IPS-NIHi7 (cell line): ENCODE measurements at regions not wholly inside any gene's neighbourhood (a gene's known extent, or its start where the extent isn't known, plus 50 kb on each side); places are given as distances from the start of the nearest gene placed in this dataset.

ENCODE experiments used
- DNase-seq: peaks from one replicate; pipeline ENCODE4 v3.0.0; 2012; ENCODE audit warnings: mixed read lengths; ENCODE audit errors: extremely low spot score

DNA sequence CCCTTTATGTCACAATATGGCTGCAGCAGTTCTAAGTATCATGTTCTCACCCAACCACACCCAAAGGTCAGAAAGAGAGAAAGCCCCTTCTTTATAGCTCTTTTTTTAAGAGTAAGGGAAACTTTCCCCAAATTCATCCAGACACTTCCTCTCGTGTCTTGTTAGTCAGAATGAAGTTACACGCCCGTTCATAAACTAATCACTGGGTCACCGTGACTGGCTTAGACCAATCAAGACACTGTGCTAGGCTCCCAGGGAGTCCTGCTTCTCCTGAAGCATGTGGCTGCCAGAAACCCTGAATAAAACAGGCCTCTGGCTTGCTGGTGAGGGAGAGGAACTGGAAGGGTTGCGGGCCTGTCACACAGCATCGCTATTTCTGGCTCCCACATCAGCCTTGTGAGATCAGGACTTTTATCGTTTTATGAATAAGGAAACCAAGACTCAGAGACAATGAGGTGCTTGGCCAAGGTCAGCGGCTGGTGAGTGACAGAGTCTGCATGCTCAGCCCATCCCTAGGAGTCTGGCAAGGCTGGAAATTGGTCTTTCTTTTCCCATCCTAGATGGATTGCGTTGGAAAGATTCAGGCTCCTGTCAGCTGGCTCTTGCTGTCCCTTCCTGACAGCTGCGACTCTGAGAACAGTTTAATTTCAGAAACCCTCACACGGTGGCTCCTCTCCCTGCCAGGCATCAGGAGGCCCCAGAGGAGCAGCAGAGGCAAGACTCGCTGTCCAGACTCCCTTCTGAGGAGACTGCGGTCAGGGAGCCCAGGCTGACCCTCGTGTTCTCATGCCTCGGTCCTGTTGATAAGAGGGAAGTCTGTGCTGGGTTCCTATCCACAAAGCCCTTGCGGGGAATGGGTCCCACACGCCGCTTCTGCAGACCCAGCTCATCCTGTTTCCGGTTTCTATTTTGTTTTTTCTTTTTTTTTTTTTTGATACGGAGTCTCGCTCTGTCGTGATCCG lies 104.5 kb upstream of the TAF1B start:
- DNase-seq, result no peak

DNA sequence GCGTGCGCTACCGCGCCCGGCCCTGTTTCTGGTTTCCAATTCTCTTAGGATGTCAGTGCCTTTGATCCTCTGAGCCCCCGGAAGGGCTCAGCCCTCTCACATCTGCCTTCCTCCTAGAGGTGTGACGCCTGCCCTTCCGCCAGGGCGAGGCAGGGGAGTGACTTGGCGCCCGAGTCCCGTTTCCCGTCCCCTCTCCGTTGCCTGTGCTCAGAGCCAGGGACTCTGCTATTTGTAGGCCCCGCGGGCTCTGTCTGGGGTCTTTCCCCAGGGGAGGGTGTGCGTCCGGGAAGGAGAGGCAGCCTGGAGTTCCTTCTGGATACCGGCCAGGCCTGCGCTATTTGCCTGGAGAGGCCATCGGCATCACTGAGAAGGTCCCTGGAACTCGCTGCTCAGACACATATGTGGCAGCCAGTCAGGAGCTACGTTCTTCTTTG lies 103.7 kb upstream of the TAF1B start:
- DNase-seq, result no peak

DNA sequence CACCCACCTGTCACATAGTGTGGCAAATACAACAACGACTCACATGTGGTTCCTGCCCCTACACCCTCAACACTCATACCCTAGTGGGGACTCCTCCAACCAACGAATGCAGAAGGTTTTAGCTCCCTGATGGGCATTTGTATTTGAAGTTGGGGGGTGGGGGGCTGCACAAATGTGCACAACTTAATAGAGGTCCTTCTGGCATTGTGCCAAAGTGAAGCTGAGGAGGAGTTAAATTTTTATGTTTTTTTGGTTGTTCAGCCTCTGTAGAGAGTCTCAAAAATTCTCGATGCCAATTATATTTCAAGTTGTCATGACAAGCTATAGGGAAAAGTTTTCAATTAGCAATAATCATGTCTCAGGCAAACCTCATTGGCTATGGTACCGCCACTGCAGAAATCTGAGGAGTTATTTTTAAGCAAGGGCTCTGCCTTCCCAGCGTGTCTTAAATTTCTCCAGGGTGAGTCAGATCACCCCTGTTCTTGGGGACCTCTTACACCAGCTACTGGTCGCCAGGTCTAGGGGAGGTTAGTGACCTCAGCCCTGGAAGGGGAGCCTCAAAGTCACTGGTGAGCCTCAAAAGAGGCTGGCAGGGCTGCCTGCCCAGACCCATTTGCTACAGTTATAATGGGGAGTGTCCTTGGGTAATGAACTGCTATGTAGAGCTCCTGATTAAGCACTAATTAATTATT lies 102.7 kb upstream of the TAF1B start:
- no peak for DNase-seq

DNA sequence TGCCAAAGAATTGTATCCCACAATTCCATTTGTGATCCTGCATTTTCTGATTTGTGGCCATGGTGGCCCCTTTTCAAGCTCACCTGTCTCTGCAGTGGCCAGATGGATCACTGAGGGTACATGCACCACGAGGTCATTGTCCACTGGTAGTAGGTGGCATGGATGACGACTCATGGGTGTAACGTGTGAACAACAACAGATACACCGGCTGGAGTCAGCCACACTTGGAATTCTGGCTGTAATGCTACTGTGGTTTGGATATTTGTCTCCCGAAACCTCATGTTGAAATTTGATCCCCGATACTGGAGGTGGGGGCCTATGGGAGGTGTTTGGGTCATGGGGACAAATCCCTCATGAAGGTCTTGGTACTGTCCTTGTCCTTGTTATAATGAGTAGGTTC lies 102.2 kb upstream of the TAF1B start:
- no peak for DNase-seq

DNA sequence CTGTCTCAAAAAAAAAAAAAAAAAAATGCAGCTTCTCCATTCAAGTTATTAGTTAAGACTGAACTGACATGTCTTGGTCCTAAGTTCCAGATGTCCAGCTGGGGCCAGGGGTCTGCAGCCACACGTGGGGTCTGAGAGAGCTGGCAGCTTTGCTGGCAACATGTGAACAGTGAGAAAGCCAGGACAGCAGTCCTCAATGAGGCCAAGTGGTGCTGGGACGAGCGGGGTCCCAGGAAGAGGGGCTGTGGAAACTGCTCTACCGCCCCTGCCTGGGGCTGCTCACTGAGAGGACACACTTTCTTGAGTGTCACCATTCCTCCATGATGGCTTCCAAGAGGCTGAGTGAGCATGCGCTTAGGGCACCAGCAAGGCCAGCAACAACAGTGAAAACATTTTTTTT lies 100.7 kb upstream of the TAF1B start:
- DNase-seq, result no peak

DNA sequence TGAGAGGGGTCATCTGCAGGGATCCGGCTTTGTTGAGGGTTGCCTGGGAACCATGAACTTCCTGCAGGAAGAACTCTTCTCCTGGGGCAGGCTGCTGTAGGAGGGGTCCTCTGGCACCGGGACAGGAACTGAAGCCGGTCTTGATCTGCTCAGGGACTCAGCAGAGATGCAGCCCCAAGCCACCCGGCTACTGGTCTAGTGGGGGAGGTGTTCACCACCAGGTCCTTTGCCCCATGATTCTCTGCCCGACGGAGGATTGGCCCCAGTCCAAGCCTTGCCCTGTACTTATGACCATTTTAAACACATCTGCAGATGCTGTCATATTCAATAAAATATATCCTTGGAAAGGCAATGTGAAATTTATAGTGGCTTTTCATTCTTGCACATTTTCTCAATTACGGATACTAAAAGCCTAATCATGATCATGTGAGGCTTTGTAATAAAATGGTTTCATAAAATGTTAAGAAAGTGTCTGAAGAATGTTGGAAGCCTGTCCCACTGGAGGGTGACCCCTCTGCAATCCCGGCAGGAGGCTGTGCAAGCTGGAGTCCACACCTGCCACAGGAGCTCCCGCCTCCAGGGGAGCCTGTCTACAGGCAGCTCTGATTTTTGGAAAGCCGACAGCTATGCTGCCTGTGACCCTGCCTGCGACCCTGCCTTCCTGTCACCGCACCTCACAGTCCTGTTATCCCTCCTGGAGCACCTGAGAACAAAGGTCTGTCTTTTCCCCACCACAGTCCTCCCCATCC lies 98.8 kb upstream of the TAF1B start:
- DNase-seq, result no peak

DNA sequence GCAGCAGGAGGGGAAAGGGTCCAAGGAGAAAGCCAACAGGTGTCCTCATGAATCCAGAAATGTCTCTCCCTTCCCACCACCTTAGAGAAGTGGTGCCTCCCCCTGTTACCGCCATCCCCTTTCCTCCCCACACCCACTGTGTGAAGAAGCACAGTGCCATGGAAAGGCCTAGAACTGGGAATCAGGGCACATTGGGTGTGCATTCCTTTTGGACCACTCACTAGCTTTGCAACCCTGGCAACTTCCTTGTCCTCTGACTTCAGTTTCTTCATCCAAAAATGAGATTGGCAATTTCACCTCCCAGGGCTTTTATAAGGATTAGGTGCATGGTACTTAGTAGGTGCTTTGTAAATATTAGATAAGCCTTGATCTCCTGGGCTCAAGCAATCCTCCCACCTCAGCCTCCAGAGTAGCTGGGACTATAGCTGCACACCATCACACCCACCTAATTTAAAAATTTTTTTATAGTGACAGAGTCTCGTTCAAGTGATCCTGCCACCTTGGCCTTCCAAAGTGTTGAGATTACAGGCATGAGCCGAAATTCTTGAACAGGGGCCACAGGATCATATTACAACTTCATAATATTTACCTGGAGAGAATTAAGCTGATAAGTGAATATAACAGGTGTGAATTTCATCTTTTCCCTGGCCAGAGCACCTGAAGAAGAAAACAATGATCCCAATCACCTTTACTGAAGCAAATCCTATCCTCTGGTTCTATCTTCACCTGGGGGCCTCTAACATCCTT lies 97.9 kb upstream of the TAF1B start:
- no peak for DNase-seq

DNA sequence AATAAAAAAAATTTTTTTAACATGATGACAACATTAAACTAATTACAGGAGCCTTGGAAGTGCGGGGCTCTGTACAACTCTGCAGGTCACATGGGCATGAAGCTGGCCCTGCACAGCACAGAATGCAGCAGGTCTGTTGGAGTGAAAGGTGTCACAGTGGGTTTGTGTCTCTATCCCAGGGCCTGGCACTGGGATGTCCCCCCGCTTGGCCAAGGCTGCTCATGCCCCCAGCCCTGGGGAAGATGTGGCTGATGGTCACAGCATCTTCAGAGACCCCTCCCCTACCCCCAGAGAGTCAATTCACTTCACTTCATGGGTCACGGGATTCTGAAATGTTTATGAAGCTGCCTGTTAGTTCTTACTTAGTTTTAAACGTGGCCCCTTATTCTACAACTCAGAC lies 95.9 kb upstream of the TAF1B start:
- DNase-seq, result no peak

DNA sequence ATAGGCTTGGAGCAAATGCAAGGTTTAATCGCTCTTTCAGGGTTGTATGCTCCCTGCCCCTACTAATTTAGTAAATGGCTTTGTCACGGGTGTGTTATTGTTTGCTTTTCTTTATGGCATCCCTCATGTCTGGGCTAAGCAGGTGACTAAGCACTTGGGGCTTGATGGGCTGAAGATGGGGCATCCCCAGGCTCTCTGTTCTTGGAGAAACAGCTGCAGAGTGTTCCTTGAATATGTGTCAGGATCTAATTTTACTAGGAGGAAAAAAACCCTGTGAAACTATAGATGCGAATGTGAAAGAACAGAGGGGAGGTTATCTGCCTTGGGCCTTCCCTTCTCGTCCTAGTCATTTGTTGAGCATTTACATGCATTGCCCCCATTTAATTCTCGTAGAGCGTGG lies 94.7 kb upstream of the TAF1B start:
- no peak for DNase-seq

DNA sequence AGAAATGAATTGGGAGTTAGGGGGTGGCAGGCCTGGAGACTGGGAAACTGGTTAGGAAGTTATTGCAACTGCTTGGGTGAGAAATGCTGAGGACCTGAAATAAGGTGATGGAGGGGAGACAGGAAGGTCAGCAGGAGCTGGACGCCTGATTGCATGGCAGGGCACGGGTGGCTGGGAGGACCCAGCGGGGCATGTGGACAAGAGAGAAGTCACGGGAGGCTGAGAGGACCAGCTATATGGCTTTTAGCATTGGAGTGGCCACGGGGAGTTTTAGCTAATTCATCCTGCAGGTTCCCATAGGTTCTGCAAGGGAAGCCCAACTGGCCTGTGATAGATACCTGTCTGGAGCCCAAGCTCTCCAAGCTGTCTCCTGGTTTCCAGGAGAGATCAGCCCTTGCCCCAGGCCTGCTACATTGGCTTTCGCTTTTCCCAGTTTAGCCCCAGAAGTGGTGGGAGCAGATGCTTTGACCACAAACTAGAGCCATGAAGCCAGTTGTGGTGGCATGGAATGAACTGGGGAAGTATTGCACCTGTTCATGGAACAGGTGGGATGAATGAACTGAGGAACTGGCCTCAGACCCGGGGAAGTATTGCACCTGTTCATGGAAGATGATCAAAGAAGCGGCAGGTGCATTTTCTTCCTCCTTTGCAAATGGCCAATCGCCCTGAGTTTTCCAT lies 93.6 kb upstream of the TAF1B start:
- no peak for DNase-seq

DNA sequence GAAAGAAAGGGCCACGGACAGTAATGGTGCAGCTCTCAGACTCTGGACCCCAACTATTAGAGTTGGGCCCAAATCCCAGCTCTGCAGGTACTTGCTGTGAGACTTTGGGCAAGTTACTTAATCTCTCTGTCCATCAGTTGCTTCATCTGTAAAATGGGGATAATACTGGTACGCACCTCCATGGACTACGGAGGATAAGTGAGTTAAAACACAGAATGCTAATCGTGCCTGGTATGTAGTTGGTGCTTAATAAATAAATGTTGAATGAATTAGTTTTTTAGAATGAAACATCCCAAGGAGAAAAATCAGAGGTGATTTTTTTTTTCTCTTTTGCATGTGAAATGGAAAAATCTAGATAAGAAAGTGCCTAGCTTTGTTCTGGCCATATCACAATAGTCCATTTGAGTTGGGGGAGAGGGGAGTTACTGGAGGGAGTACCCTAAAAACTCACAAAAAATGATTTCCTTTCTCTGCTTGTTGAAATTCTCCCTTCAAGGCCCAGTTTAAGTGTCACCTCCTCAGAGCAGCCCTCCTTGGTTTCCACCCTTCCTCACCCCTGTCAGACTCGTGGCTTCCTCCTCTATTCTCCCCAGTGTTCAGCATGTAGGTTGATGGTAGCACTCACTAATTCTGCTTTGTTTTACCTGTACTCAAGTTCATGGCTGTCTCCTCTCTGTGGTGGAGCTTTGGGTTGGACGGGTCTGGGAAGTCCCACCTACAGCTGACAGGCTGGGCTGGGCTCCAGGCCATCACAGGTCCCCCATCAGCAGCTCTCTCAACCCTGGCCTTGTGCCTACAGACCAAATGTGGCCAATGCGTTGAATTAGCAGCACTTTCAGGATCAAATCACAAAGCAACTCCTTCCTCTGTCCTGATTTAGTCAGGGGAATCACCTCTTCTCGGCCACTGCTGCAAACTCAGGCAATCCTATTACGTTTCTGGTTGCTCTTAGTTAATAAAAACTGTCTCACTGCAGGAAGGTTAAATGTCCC lies 92.8 kb upstream of the TAF1B start:
- DNase-seq, result no peak

DNA sequence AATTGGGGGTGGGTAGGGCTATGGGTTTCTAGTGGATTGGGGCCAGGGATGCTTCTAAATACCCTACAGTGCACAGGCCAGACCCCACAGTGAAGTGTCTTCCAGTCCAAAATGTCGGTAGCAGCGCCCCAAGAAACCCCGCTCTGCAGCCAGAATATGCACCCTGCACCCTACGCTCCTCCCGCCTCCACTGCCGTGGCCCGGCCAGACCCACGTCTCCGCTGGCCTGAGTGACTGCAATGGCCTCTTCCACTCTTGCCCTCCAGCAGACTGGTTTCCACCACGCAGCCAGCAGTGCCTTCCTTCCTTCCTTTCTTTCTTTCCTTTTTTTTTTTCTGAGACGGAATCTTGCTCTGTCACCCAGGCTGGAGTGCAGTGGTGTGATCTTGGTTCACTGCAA lies 91.4 kb upstream of the TAF1B start:
- DNase-seq, result no peak

DNA sequence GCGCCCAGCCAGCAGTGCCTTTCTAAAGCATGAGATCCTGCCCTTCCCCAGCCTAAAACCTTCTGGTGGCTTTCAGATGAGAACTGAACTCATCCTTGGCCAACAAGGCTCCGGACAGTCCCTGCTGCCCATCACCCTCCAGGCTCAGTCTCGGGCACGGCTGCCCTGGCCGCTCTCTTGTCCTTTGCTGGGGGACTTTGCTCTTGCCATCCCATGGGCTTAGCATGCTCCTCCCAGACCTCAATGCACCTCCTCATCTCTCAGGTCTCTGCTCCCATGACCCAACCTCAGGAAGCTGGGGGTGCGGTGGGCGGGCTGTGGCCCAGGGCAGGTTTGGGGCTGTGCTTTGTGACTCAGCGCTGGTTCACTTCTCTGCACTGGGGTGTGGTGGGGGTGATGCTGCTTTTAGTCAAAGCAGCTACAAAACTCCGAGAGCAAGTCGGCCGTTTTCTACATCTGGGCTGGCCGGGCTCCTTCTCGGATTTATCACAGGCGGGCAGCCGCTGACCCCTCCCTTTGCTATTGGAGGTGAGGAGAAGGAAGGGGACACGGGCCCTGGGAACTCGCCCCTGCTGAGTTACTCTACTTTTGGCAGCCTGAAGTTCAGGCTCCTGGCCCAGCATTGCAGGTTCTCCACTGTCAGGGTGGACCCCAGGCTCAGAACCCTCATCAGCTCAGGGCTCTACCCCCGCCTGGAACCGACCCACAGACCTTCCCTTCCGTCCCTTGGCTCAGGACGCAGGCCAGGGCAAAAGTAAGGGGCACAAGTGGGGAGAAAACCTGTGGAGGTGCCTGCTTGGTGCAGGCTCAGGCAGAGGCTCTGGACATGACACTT lies 90.6 kb upstream of the TAF1B start:
- no peak for DNase-seq

DNA sequence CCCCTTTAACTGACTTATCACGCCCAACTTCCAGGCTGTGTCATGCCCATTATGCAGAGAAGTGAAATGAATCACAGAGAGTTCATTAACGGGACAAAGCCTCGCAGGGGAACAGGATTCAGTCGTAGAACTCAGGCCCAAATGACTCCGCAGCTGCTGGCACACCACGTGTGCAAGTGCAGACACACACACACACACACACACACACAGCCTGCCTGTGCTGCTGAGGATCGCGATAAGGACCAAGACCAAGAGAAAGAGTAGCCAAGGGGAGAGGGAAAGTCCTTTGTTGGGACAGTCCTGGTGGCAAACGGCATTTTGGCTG lies 90.0 kb upstream of the TAF1B start:
- peak; percentile 30 for DNase-seq

DNA sequence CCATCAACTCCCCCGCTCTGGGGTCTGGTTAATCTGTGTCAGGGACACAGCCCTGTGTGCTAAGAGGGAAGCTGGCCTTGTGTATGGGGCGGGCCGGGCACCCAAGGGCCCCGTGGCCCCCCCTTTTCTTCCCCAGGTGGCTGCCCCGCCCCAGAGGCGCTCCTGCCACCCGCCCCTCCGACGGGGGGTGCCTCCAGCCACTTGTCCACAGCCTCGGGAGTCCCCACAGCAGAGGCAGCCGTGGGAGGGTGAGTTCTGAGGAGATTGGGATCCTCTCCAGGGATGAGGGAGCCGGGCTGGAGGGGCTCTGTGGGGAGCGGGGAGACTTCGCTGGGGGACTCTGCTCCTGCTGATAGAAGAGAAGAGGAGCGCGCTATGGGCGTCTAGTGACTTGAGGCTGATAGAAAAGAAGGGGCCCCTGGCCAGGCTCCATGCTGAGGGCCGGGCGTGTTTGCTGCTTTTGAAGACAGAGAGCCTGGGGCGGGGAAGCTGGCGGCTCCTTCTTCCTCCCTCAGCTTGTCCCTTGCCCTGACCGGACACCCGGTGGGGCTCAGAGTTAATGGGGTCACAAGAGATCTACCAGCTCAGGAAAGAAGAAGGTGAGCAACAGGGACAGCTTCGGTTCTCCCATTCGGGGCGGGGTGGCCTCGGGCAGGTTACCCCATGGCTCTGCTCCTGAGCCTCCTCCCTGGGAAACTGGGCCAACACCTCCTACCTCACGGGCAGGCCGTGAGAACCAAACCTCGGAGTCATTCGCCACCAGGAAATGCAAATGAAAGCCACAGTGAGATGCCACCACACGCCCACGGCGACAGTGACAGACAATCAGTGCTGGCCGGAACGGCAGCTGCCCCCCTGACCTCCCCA lies 89.4 kb upstream of the TAF1B start:
- no peak for DNase-seq

DNA sequence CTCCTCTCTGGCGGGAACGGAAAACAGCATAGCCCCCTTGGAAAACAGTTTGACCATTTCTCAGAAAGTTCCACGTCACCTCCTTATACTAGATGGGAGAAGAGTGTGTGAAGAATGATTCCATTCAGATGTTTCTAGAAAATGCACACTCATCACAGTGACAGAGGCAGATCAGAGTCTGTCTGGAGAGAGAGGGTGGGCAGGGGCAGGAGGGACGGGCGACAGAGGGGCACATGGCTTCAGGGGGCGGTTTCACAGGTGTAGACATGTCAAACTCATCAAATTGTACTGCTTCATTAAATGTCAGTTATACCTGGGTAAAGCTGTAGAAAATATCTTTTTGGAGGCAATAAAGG lies 88.8 kb upstream of the TAF1B start:
- no peak for DNase-seq

DNA sequence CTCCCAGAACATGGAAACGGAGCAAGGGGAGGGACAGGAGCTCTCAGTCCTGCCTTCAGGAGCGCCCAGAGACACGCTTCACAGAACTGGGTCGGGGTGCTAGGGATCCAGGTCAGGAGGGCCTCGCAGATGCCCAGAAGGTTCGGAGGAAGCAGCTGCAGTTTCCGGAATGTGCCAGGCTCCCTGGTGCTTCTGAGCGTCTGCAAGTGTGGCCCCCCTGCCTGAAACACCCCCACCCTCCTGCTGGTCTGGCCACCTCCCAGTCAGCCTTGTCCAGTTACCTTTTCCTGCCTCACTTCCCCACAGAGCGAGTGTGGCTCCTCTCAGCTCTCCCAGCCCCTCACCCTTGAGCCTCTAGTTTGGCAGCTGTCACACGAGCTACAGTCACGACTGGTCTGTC lies 88.3 kb upstream of the TAF1B start:
- DNase-seq, result no peak

DNA sequence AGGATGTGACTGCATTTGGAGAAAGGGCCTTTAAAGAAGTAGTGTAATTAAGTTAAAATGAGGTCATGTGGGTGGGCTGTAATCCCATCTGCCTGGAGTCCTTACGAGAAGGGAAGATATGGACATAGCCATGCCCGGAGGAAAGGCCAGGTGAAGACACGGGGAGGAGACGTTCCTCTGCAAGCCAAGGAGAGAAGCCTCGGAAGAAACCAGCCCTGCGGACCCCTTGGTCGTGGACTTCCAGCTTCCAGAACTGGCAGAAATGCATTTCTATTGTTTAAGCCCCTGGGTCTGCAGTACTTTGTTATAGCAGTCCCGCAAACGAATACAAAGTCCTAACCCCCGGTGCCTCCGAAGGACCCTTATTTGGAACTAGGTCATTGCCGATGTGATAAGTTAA lies 87.6 kb upstream of the TAF1B start:
- no peak for DNase-seq
